Gastroesophageal sphincter (tissue), 4 donors: ENCODE measurements at regions not wholly inside any gene's neighbourhood (a gene's known extent, or its start where the extent isn't known, plus 50 kb on each side); places are given as distances from the start of the nearest gene placed in this dataset.

Experiments
- ATAC-seq: fragments of 150-250 bp; one replicate; pipeline ENCODE4 v1.9.1; 2016; ENCODE audit warnings: mild to moderate bottlenecking, moderate library complexity
- H3K27ac ChIP-seq, 4 donors: fragments of 200-600 bp; sonication (generic) in 3 of 4; 1 replicate in 3 of 4; 2 replicates in 1 of 4; pipeline ENCODE4 v1.5.1; 2016 to 2019
- H3K27me3 ChIP-seq: fragments of 200-600 bp; sonication (generic); one replicate; pipeline ENCODE4 v1.5.1; 2019
- H3K36me3 ChIP-seq, 2 donors: fragments of 200-600 bp; sonication (generic); one replicate each; pipeline ENCODE4 v1.5.1; 2019; ENCODE audit warnings: control low read depth in 1 of 2
- H3K4me1 ChIP-seq, 3 donors: fragments of 200-600 bp; sonication (generic); 1 replicate in 2 of 3; 2 replicates in 1 of 3; pipeline ENCODE4 v1.5.1; 2016 to 2019; ENCODE audit warnings: control low read depth in 2 of 3
- H3K4me3 ChIP-seq, 2 donors: fragments of 200-600 bp; sonication (generic); one replicate each; pipeline ENCODE4 v1.5.1; 2019; ENCODE audit warnings: mild to moderate bottlenecking in 1 of 2, moderate library complexity in 1 of 2
- H3K9me3 ChIP-seq, 3 donors: fragments of 200-600 bp; sonication (generic); one replicate each; pipeline ENCODE4 v1.5.1; 2017 to 2019; ENCODE audit warnings: control low read depth in 2 of 3
- CTCF ChIP-seq, 4 experiments: fragments of 200-600 bp in 2 of 4; fragments of 450-650 bp in 2 of 4; sonication (generic) in 1 of 4; IDR thresholded peaks; one replicate each; pipeline ENCODE4 v1.5.1; 2017 to 2019; ENCODE audit warnings: antibody characterized with exemption in 4 of 4, mild to moderate bottlenecking in 2 of 4, moderate library complexity in 2 of 4
- EP300 ChIP-seq: sonication (generic); formaldehyde crosslinking; IDR thresholded peaks from one replicate; pipeline ENCODE4 v1.6.1; 2017; ENCODE audit warnings: antibody characterized with exemption, mild to moderate bottlenecking
- POLR2A ChIP-seq, 2 donors: fragments of 450-650 bp; IDR thresholded peaks; one replicate each; pipeline ENCODE4 v1.6.1; 2017; ENCODE audit warnings: antibody characterized with exemption in 2 of 2, mild to moderate bottlenecking in 2 of 2, moderate library complexity in 1 of 2
- POLR2AphosphoS5 ChIP-seq: sonication (generic); formaldehyde crosslinking; IDR thresholded peaks from one replicate; pipeline ENCODE4 v1.6.1; 2017; ENCODE audit warnings: antibody characterized with exemption
- WGBS, 2 donors: methylation state at CpG; one replicate each; pipeline ENCODE4 v1.1.5; 2018; ENCODE audit warnings: low coverage in 1 of 2; 5-methylcytosine and 5-hydroxymethylcytosine counted together

GRCh38 chr11:22991196-22991595 is 130.9 kb upstream of the CCDC179 start:
- H3K4me1 ChIP-seq = no peaks in the 10 kb centered on the region
- H3K9me3 ChIP-seq = peaks cover 0 to 32% (median 0%) of the 10 kb centered on the region in 3 donors
- no peak overlapping the region for H3K27ac ChIP-seq
- H3K27me3 ChIP-seq = no peaks in the 10 kb centered on the region
- no peaks in the 10 kb centered on the region for H3K36me3 ChIP-seq
- TF ChIP-seq POLR2AphosphoS5 = no peak
- TF ChIP-seq POLR2A (IDR thresholded peaks at IDR 0.05) = no peak
- TF ChIP-seq EP300 = no peak
- TF ChIP-seq CTCF (IDR thresholded peaks at IDR 0.05) = no peak
- no peak overlapping the region for H3K4me3 ChIP-seq
- no peak for ATAC-seq

- H3K27ac ChIP-seq = no peak overlapping the region
- no peaks in the 10 kb centered on the region for H3K4me1 ChIP-seq
- H3K27me3 ChIP-seq = no peaks in the 10 kb centered on the region
- no peak for ATAC-seq
- H3K9me3 ChIP-seq = peaks cover 0 to 24% (median 0%) of the 10 kb centered on the region in 3 donors
- 6 to 12% methylated on average over 4 of the region's 4 CpGs for WGBS, 2 donors
- no peaks in the 10 kb centered on the region for H3K36me3 ChIP-seq
- TF ChIP-seq POLR2AphosphoS5 (no peak), CTCF (IDR thresholded peaks at IDR 0.05) (no peak), POLR2A (IDR thresholded peaks at IDR 0.05) (no peak), EP300 (no peak)
- H3K4me3 ChIP-seq = no peak overlapping the region
Measured at GRCh38 chr11:23006730-23007129, 146.5 kb upstream of the CCDC179 start.

GRCh38 chr11:23010790-23011335 is 150.6 kb upstream of the CCDC179 start:
- no peak overlapping the region for H3K4me3 ChIP-seq
- no peak for ATAC-seq
- TF ChIP-seq CTCF (IDR thresholded peaks at IDR 0.05) (no peak), POLR2A (IDR thresholded peaks at IDR 0.05) (no peak), EP300 (no peak), POLR2AphosphoS5 (no peak)
- H3K27ac ChIP-seq = no peak overlapping the region
- no peaks in the 10 kb centered on the region for H3K27me3 ChIP-seq
- no peaks in the 10 kb centered on the region for H3K9me3 ChIP-seq
- no peaks in the 10 kb centered on the region for H3K4me1 ChIP-seq
- no peaks in the 10 kb centered on the region for H3K36me3 ChIP-seq

- Histone ChIP-seq H3K27ac (no peak overlapping the region), H3K4me1 (no peaks in the 10 kb centered on the region), H3K36me3 (no peaks in the 10 kb centered on the region), H3K27me3 (no peaks in the 10 kb centered on the region), H3K4me3 (no peak overlapping the region), H3K9me3 (no peaks in the 10 kb centered on the region)
- WGBS, 2 donors = 100% methylated on average over 2 of the region's 2 CpGs
- no peak for ATAC-seq
- TF ChIP-seq CTCF (IDR thresholded peaks at IDR 0.05) = no peak
- TF ChIP-seq POLR2AphosphoS5 = no peak
- no peak for TF ChIP-seq POLR2A (IDR thresholded peaks at IDR 0.05)
- TF ChIP-seq EP300 = no peak
Measured at GRCh38 chr11:23012930-23013329, 152.7 kb upstream of the CCDC179 start.

GRCh38 chr11:23013509-23013908 is 153.2 kb upstream of the CCDC179 start:
- Histone ChIP-seq H3K9me3 (no peaks in the 10 kb centered on the region), H3K36me3 (no peaks in the 10 kb centered on the region), H3K4me1 (no peaks in the 10 kb centered on the region), H3K4me3 (no peak overlapping the region), H3K27me3 (no peaks in the 10 kb centered on the region), H3K27ac (no peak overlapping the region)
- TF ChIP-seq POLR2A (IDR thresholded peaks at IDR 0.05) (no peak), POLR2AphosphoS5 (no peak), CTCF (IDR thresholded peaks at IDR 0.05) (no peak), EP300 (no peak)
- 79 to 82% methylated on average over 5 of the region's 5 CpGs for WGBS, 2 donors
- ATAC-seq = no peak
